GM18907 (cell line): ENCODE measurements at regions not wholly inside any gene's neighbourhood (a gene's known extent, or its start where the extent isn't known, plus 50 kb on each side); places are given as distances from the start of the nearest gene placed in this dataset.

Experiments used
- ATAC-seq: cut with Tn5 transposase; IDR thresholded peaks from one replicate; pipeline ENCODE4 v1.9.1; 2021; ENCODE audit warnings: mild to moderate bottlenecking, moderate library complexity; ENCODE audit not compliant: unreplicated experiment

DNA sequence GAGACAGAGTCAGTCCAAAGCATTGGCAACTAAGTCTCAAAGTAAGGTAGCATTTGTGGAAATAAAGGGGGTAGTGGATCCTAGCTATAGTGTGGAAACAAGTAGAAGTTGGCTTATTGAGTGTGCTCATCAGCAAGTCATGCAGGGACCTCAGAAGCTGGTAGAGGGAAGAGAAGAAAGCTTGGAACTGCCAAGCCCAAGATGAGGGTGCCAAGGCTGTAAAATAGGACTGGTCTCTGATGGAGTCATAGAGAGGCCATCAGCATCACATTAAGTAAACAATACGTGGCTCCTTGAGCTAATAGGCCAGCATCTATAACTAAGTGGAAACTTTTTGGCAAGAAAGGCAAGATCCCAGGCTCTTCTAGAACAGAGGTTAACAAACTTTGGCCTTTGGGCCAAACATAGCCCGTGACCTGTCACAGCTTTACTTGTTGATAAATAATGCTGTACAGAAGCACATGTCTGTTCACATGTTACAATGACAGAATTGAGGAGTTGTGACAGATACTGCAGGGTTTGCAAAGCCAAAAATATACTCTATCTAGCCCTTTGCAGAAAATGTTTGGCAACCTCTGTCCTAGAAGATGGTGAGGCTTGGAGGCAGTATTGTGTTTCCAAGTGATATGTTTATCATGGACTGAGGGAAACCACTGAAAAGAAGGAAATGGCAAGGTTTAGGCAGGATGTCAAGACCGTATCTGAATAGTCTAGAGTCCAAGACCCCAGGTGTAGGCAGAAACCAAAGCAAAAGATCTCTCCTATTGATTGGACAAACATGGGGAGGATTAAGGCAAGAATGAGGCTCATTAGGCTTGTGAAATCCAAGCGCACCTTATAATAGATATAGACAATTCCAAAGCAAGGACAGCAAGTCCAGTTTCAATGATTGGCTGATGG is 62.5 kb upstream of the CD44 start:
- ATAC-seq, result no peak

DNA sequence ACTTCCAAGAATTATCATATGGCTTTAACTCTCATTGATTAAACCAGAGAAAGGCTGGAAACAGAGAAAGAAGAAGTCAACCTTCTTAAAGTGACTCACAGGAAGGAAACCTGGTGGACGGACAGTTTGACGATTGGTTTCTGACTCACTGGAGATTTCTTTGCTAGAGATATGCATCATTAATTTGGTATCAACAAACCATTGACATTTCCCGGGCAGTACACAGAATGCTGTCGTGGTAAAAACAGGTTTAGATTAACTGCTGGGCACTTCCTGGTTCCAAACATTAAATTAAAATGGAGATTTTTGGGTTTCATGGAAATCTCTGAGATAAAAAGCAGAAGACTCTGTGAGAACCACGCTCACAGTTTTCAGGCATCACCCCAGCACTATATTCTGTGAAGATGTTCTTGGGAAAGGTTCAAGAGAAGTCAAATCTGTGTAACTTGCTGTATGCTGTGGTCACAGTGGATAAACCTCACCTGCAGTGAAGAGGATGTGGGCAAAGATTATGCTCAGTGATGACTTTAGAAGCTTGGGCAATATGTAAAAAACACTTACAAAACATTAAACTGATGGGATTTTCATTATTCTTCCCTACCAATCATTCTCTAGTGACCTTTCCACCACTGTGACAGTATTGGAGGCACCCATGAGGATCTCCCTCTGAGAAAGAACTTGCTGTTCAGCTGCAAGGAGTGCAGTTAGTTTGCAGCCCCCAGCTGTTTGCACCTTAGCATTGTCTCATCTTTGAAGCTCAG is 61.1 kb upstream of the CD44 start:
- peak; percentile 72 for ATAC-seq

DNA sequence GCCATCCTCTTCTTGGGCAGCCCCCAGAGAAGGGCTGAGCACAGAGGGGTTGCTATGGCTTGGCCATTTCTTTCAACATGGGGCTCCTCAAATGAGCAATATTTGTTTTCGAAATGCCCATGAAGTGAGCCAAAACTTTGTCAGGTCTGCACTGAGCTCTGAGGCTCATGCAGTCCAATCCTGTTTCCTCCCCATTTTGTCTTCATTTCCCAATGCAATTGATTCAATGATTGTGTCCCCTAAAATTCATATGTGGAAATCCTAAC is 60.6 kb upstream of the CD44 start:
- ATAC-seq, result no peak

DNA sequence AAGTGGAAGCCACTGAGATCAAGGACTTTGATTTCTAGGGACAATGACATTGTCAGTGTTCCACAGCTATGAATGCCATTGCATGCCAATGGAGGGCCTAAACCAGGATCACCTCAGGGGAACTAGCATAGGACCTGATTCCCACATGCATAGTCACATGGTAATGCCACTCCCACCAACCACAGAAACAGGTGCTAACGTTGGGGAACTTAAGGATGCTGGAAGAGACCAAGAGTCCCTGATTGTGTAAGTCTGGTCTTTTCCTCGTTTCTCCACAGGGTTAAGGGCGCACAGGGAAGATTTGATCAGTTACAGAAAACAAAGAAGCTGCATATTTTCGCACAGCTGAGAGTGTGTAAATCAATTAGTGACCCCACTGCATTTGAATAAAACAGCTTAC is 59.4 kb upstream of the CD44 start:
- no peak for ATAC-seq

DNA sequence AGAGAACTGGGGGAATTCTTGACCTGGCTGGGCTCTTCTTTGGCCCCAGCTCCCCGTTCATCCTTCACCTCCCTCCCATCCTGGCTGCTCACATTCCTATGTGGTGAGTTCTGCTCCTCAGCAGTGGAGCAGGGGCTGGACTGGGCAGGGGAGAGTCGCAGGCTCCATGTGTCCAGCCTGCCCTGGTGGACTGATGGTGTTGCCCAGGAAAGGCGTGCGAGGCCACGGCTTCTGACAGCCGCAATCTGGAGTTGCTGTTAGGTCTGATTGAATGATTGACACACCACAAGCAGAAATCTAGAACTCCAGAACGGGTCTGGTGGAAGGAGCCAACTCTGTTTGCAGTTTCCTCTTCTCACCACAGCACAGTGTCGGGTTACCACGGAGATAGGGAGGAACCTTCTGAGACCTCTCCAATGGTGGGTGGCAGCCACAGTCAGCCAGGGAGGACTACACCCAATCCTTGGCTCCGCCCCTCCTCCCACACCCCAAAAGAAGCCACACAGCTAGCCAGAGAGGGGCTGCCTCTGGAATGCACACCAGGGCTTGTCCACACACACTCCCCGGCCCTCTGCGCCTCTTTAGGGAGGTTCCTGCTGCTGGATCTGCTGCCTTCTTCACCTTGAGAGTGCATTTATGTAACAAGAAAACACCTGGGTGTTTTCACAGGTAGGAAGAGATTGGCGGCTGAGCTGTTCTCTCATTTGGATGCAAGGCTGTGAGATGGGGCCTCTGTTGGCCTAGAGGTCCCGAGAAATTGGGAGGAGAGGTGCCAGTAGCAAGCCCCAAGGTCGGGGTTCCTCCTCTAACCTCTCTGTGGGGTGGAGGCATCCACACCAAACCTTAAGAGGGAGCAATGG is 56.4 kb upstream of the CD44 start:
- ATAC-seq, result peak; percentile 81

DNA sequence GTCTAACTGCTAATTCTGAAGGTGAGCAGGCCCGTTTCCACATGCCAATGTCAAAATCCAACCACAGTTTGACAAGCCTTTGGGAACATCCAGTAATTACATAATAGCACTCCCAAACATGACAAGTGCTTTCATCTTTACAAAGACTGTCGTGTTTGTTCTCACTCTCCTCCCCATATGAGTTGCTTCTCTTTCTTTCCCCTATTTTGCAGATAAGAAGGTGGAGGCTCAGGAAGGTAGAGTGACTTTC is 55.9 kb upstream of the CD44 start:
- ATAC-seq, result no peak

DNA sequence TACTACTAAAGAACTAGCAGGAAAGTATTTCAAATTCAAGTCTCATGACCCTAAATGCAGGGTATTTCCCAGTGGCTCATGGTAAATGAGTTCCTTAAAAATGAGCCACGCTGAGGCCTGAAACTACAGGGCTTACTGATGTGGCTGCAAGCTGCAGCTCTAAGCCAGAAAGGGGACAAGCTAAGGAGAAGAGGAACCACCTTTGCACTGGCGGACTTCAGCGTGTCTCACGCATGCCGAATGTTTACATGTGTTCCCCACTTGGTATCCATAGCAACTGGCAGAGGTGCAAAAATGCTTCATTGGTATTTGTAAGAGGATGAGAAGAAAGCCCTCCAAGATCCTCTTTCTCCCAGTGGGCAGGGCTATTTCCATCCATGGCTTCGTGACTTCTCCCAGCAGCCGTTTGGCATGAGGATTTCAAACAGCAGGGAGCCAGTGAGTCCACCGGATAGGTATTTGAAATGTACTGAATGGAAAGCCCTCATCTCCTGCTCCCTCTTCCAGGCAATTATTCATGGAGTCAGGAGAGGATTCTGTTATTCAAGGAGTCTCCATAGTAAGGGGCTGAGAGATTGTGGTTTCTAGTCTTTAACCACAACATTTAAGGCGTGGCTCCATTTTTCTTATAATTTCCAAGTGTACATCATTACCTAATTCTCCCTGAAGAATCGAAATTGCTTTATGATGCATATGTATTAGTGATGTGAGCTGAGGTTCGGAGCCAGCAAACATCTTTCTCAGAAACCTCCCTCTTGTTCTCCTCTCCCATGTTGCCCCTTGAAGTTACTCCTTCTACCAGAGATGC is 55.3 kb upstream of the CD44 start:
- peak; percentile 64 for ATAC-seq

DNA sequence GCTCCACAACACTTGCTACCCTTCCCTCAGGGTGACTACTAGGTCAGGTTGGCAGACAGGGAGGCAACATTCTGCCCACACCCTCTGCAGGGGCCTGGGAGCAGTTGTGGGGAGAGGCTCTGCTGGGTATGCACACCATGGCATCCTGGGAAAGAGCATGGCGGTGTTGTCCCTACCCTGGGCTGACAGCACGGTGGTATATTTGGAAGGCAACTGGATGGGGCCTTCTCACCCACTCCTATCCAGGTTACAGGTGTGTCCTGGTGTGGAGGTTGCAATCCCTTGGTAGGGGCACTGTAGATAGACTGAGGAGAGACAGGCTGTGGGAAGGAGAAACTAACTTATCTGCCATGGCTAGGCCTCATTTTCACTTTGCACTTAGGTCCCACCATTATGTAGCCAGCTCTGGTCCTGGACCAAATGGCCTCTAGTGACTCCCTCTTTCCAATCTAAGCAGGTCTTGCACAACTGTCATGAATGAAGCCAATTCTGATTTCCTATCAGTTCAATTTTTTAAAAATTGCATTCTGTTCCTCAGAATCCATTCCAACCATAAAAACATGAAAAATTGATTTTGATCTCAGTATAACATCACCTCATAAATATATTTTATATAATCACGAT is 54.0 kb upstream of the CD44 start:
- ATAC-seq, result no peak

DNA sequence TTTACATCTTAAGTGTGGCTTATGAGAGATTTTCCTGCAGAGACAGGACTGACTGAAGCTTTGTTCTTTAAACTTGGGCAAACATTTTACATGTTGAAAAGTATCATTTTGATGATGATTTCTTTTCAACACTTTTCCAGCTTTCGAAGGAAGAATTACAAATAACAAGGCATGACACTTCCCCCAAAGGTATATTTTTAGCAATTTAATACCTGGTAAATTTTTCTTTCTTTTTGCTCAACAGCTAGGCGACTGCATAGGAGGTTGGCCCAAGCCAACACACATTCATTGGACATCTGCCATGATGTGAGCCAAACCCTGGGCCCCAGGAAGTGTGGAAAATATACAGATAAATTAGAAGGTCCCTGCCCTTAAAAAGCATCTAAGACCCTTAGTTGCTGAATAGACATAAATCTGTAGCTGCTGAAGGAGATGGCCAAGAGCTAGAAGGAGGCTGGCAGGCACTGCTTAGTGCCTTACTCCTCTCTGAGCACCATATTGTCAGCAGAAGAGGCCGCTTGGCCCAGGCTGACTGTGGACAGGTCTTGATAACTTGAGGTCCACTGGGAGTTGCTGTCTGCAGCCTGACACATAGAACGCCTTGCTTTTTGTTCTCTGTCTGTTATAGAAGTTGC is 53.3 kb upstream of the CD44 start:
- ATAC-seq, result no peak

DNA sequence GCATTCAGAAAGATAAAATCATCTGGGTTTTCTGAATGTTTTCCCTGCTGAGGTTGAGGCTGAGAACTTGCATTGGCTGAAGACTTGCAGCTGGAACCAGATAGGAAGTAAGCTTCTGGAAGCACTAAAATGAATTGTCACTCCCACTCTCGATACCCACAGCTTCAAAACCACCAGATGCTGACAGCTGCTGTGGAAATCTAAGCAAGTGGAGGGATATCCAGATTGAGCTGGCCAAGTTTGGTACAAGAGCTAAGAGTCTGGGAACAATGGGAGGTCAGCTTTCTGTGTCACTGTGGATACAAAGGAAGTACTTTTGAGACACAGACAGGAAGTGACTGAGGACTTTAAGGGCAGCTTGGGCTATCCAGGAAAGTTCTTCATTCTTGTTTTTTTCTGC is 51.3 kb upstream of the CD44 start:
- no peak for ATAC-seq

DNA sequence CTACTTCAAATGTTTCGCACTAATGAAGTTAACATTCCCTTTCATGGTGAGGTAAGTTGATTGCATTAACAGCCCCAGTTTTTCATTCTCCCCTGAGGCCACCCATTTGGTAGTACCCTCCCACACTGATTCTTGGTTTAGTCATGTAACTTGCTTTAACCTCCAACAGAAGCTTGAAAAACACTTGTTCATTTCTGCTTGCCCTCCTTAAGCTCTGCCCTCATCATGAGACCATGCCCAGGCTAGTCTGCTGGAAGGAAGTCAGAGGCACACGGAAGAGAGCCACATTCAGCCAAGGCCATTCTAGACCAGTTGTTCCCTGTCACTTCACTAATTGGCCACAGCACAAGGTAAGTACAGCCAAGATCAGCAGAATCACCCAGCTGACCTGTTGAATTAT is 50.7 kb upstream of the CD44 start:
- no peak for ATAC-seq

DNA sequence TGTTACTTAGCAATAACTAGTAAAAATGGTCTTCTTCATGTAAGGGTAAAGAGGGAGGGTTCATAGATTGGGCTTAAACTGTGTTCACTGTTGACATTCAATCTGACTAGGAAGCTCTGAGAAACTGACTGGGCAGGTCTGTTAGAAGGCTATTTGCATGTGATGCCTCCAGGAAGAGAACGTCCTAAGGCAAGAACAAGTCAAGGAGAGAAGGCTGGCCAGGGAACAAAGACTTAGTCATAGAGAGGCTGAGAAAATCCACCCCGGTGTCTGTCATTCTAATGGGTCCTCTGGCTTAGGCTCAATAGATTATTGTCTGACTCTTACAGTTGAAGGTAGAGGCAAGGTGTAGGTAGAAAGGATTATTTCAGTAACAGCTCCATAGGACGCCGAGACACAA is 50.3 kb upstream of the CD44 start:
- ATAC-seq, result no peak
